PC-9 (cell line): ENCODE measurements at regions not wholly inside any gene's neighbourhood (a gene's known extent, or its start where the extent isn't known, plus 50 kb on each side); places are given as distances from the start of the nearest gene placed in this dataset.

ENCODE experiments used
- BruUV-seq: library from RNA; stranded (reverse); fragments of 400-500 nt; replicated peaks from 2 replicates; lab custom pipeline; 2021; lab: Mats Ljungman, UMichigan
- CTCF ChIA-PET: fragments of 300-600 bp; sonication (Branson Sonifier 250); formaldehyde crosslinking; loops from one replicate; lab custom pipeline; 2022; ENCODE audit warnings: antibody characterized with exemption; lab: Charles Lee
- POLR2A ChIA-PET: fragments of 300-600 bp; sonication (Branson Sonifier 250); formaldehyde crosslinking; loops from one replicate; lab custom pipeline; 2022; ENCODE audit warnings: antibody characterized with exemption; ENCODE audit not compliant: unreplicated experiment; lab: Charles Lee
- DNase-seq, 2 experiments: peaks; one replicate each; pipeline versions ENCODE4 v3.0.0 to v3.0.0-alpha.2; 2015 to 2022; ENCODE audit warnings: mixed read lengths in 1 of 2
- H2AFZ ChIP-seq: fragments of 200-600 bp; sonication (generic); 2 replicates; pipeline ENCODE4 v1.8.1; 2017; ENCODE audit warnings: antibody characterized with exemption
- H3F3A ChIP-seq: fragments of 200-600 bp; sonication (generic); 2 replicates; pipeline ENCODE4 v1.8.1; 2017; ENCODE audit warnings: antibody characterized with exemption, mild to moderate bottlenecking, low read depth; ENCODE audit not compliant: insufficient read depth
- H3K27ac ChIP-seq: fragments of 200-600 bp; sonication (generic); 2 replicates; pipeline ENCODE4 v1.6.1; 2016; ENCODE audit warnings: mixed run types
- H3K27me3 ChIP-seq: fragments of 200-600 bp; sonication (generic); 2 replicates; pipeline ENCODE4 v1.6.1; 2016; ENCODE audit warnings: low read depth, mixed run types; ENCODE audit not compliant: insufficient read depth
- H3K36me3 ChIP-seq: fragments of 200-600 bp; sonication (generic); 2 replicates; pipeline ENCODE4 v1.6.1; 2016; ENCODE audit warnings: low read depth, mixed run types
- H3K4me1 ChIP-seq: fragments of 200-600 bp; sonication (generic); replicated peaks from 2 replicates; pipeline ENCODE4 v1.6.1; 2016; ENCODE audit warnings: mixed run types; ENCODE audit not compliant: insufficient read depth
- H3K4me2 ChIP-seq: fragments of 200-600 bp; sonication (generic); 2 replicates; pipeline ENCODE4 v1.6.1; 2017; ENCODE audit warnings: mixed run types
- H3K4me3 ChIP-seq: fragments of 200-600 bp; sonication (generic); 2 replicates; pipeline ENCODE4 v1.6.1; 2016; ENCODE audit warnings: mixed run types
- H3K79me2 ChIP-seq: fragments of 200-600 bp; sonication (generic); 2 replicates; pipeline ENCODE4 v1.6.1; 2017; ENCODE audit warnings: low read depth, mixed run types
- H3K9me2 ChIP-seq: fragments of 200-600 bp; sonication (generic); 2 replicates; pipeline ENCODE4 v1.8.1; 2017; ENCODE audit warnings: mild to moderate bottlenecking; ENCODE audit not compliant: insufficient read depth
- H3K9me3 ChIP-seq: fragments of 200-600 bp; sonication (generic); 2 replicates; pipeline ENCODE4 v1.8.1; 2016; ENCODE audit warnings: low read depth; ENCODE audit not compliant: insufficient read depth
- H4K20me1 ChIP-seq: fragments of 200-600 bp; sonication (generic); 2 replicates; pipeline ENCODE4 v1.8.1; 2017; ENCODE audit not compliant: insufficient read depth
- EZH2 ChIP-seq: fragments of 200-600 bp; sonication (generic); IDR thresholded peaks from 2 replicates; pipeline ENCODE4 v1.8.0; 2017; ENCODE audit warnings: antibody characterized with exemption, low read depth
- intact Hi-C: fragments of 100-400 bp; cut with micrococcal nuclease; formaldehyde crosslinking; loops from one replicate; pipeline ENCODE4 v1.10.0; 2022; ENCODE audit not compliant: unreplicated experiment
- TF ChIP-seq, protein P1 (sequence below): fragments of 200-600 bp; sonication (generic); conservative IDR thresholded peaks from 2 replicates; pipeline ENCODE4 v1.6.1; 2017; ENCODE audit warnings: mixed run types, antibody characterized with exemption, mild to moderate bottlenecking, moderate library complexity

DNA sequence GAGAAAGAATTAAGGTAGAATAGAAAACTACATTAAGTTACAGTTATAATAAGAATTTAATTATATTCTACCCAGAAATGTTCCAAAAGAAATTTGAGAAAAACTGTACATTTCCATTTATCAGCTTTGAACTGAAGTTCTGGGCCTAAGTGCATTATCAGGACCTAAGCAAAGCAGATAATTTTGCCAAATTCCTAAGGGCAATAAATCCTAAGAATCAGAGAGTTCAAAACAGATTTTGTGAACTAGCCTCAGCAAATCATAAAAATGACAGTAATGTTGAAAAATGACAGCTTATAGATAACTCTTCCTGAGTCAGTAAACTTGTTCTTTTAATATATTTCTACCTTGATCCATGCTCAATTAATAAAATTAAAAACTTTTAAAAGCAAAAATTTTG lies 662.1 kb upstream of the CDH9 start:
- Histone ChIP-seq H3K36me3 (no peaks in the 10 kb centered on the region), H3K4me1 (no peaks in the 10 kb centered on the region), H3K9me3 (no peaks in the 10 kb centered on the region), H3F3A (no peaks in the 10 kb centered on the region), H2AFZ (no peak overlapping the region), H4K20me1 (no peaks in the 10 kb centered on the region), H3K79me2 (no peaks in the 10 kb centered on the region), H3K27ac (no peak overlapping the region), H3K4me2 (no peak overlapping the region), H3K9me2 (no peaks in the 10 kb centered on the region), H3K4me3 (no peak overlapping the region), H3K27me3 (no peaks in the 10 kb centered on the region)
- ChIA-PET CTCF (no interaction called here), POLR2A (no interaction called here)
- BruUV-seq = no TSS peak
- no peak for TF ChIP-seq EZH2
- TF ChIP-seq, protein P1, sequence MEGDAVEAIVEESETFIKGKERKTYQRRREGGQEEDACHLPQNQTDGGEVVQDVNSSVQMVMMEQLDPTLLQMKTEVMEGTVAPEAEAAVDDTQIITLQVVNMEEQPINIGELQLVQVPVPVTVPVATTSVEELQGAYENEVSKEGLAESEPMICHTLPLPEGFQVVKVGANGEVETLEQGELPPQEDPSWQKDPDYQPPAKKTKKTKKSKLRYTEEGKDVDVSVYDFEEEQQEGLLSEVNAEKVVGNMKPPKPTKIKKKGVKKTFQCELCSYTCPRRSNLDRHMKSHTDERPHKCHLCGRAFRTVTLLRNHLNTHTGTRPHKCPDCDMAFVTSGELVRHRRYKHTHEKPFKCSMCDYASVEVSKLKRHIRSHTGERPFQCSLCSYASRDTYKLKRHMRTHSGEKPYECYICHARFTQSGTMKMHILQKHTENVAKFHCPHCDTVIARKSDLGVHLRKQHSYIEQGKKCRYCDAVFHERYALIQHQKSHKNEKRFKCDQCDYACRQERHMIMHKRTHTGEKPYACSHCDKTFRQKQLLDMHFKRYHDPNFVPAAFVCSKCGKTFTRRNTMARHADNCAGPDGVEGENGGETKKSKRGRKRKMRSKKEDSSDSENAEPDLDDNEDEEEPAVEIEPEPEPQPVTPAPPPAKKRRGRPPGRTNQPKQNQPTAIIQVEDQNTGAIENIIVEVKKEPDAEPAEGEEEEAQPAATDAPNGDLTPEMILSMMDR = no peak
- intact Hi-C loops = no loop called here
- no peak for DNase-seq

DNA sequence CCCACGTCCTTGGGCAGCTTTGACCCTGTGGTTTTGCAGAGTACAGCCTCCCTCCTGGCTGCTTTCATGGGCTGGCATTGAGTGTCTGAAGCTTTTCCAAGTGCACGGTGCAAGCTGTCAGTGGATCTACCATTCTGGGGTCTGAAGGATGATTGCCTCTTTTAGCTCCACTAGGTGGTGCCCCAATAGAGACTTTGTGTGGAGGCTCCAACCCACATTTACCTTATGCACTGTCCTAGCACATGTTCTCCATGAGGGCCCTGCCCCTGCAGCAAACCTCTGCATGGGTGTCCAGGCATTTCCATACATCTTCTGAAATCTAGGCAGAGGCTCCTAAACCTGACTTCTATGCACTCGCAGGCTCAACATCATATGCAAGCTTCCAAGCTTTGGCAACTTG lies 644.2 kb upstream of the CDH9 start:
- no peaks in the 10 kb centered on the region for H3K9me3 ChIP-seq
- no TSS peak for BruUV-seq
- no peaks in the 10 kb centered on the region for H3F3A ChIP-seq
- no peak overlapping the region for H3K4me3 ChIP-seq
- ChIA-PET POLR2A (no interaction called here), CTCF (no interaction called here)
- H4K20me1 ChIP-seq = no peaks in the 10 kb centered on the region
- H3K9me2 ChIP-seq = no peaks in the 10 kb centered on the region
- no peak for DNase-seq
- H3K79me2 ChIP-seq = no peaks in the 10 kb centered on the region
- no peaks in the 10 kb centered on the region for H3K36me3 ChIP-seq
- H3K4me1 ChIP-seq = no peaks in the 10 kb centered on the region
- H3K4me2 ChIP-seq = no peak overlapping the region
- intact Hi-C loops = no loop called here
- no peaks in the 10 kb centered on the region for H3K27me3 ChIP-seq
- no peak overlapping the region for H2AFZ ChIP-seq
- TF ChIP-seq EZH2 = no peak
- TF ChIP-seq, protein P1 = no peak; the same call in 1 of the 2 replicates
- H3K27ac ChIP-seq = no peak overlapping the region

DNA sequence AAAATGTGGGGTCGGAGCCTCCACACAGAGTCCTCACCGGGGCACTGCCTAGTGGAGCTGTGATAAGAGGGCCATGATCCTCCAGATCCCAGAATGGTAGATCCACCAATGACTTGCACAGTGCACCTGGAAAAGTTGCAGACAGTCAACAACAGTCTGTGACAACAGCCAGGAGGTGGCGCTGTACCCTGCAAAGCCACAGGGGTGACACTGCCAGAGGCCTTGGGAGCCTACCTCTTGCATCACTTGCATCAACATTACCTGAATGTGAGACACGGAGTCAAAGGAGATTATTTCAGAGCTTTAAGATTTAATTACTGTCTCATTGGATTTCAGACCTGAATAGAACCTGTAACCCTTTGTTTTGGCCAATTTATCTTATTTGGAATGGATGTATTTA lies 614.1 kb upstream of the CDH9 start:
- POLR2A ChIA-PET = no interaction called here
- DNase-seq = no peak

More for the DNA sequence above, 614.1 kb upstream of the CDH9 start:
- intact Hi-C loops = loop anchor here (5.0 kb wide), 1 partner anchor 35 kb away; no protein-coding TSS in a partner anchor
- H3K4me2 ChIP-seq = no peak overlapping the region
- no peaks in the 10 kb centered on the region for H3K9me2 ChIP-seq
- no peaks in the 10 kb centered on the region for H3K79me2 ChIP-seq
- TF ChIP-seq, protein P1 = no peak
- no peak for TF ChIP-seq EZH2
- H3K4me3 ChIP-seq = no peak overlapping the region
- no peaks in the 10 kb centered on the region for H3K27me3 ChIP-seq
- H3K4me1 ChIP-seq = no peaks in the 10 kb centered on the region
- no peaks in the 10 kb centered on the region for H3K9me3 ChIP-seq
- no peak overlapping the region for H2AFZ ChIP-seq
- CTCF ChIA-PET = no interaction called here
- H4K20me1 ChIP-seq = no peaks in the 10 kb centered on the region
- no peaks in the 10 kb centered on the region for H3F3A ChIP-seq
- H3K36me3 ChIP-seq = no peaks in the 10 kb centered on the region
- H3K27ac ChIP-seq = no peak overlapping the region
- no TSS peak for BruUV-seq
